HEK293 (cell line): ENCODE measurements at regions not wholly inside any gene's neighbourhood (a gene's known extent, or its start where the extent isn't known, plus 50 kb on each side); places are given as distances from the start of the nearest gene placed in this dataset.

Experiments used
- ZBTB7A ChIP-seq: fragments of 450-650 bp; formaldehyde crosslinking; IDR thresholded peaks from 2 replicates; pipeline ENCODE4 v1.5.1; 2016; ENCODE audit warnings: low read depth, missing biosample characterization, missing genetic modification characterization
- ZNF416 ChIP-seq: fragments of 450-650 bp; formaldehyde crosslinking; IDR thresholded peaks from 2 replicates; pipeline ENCODE4 v1.5.1; 2016; ENCODE audit warnings: missing biosample characterization, missing genetic modification characterization
- ZNF664 ChIP-seq: fragments of 450-650 bp; formaldehyde crosslinking; IDR thresholded peaks from 2 replicates; pipeline ENCODE4 v1.5.1; 2016; ENCODE audit warnings: missing biosample characterization, missing genetic modification characterization

DNA sequence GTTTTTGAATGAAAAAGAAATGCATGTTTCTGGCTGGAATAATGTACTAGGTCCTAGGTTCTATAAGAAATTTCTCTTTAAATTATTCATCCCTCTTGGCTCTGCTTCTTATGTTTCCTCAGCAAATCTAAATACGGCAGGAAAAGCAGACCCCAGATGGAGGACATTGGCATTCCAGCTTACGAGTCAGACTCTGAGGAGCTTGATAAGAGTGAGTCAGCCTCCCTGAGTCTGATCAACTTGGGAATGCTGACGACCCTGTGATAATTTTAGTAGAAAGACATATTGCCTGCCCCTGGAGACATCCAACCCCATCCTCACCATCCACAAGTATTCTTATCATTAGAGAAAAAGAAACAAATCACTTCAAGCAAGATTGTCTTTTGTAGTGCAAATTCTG, 509.7 kb upstream of the MARCKS start:
- TF ChIP-seq ZNF416 (tag by site-specific recombination) (no peak), ZBTB7A (tag by site-specific recombination) (no peak), ZNF664 (tag by site-specific recombination) (no peak)
